RCC 7860 (cell line): ENCODE measurements at regions not wholly inside any gene's neighbourhood (a gene's known extent, or its start where the extent isn't known, plus 50 kb on each side); places are given as distances from the start of the nearest gene placed in this dataset.
"Not testable (repeated sequence)": the region's sequence is repeated elsewhere in the genome, so short reads cannot be mapped to it uniquely, and the experiment has no call there.

Source experiments
- DNase-seq: peaks from one replicate; pipeline ENCODE4 v3.0.0-alpha.2; 2015; ENCODE audit warnings: low spot score
- FAIRE-seq: peaks from 2 replicates; lab custom pipeline; 2012; peaks lifted over from hg19 to GRCh38; lab: Jason Lieb, UNC

DNA sequence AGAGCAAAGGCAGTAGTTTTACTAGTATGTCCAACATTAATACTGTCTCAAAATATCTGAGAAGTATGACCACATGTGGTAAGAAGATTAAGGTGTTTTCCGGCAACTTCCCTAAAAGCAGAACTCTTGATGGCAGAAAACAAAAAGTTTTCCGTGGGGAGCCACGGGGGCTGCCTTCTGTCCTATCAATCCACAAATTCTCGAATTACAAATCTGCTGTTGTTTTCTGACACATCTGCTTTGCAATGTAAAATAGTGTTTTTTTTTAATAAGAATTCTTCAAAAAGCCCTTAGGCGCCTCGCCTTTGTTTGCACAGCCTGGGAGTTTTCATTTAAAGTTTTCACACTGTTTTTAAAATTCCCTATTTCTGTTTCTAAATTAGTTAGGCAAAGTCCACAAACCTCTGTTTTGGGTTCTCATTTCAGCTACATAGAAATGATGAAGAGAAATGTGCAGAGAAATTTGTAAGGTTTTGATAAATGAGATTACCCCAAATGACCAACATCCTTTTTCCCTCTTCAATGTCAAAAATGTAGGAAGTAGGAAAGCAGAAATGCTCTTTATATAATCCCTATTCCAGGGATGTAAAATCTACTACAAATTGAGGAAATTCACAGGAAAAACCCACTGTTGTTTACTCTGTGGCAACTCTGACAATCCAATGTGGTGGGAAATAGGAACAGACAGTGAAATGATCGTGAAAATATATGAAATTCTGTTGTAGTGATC is 385.8 kb downstream of the ZEB2 start:
- no peak for FAIRE-seq
- DNase-seq, result no peak

DNA sequence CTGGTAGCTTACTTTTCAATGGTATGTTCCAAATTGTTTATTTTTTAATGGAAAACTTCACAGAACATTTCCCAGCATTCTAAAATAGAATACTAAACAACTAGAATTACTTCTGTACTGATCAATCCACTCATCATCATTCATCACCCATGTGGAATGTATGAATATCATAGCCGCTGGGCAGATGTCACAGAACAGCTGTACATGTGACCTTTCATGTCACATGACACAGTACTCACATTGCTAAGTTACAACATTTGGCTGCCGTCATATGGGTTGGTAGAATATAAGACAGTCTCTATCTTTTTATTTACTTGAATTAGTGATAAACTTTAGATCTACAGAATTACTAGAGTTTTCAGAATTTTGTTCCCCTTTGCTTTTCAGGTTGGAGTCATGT is 387.6 kb downstream of the ZEB2 start:
- no peak for FAIRE-seq
- no peak for DNase-seq

DNA sequence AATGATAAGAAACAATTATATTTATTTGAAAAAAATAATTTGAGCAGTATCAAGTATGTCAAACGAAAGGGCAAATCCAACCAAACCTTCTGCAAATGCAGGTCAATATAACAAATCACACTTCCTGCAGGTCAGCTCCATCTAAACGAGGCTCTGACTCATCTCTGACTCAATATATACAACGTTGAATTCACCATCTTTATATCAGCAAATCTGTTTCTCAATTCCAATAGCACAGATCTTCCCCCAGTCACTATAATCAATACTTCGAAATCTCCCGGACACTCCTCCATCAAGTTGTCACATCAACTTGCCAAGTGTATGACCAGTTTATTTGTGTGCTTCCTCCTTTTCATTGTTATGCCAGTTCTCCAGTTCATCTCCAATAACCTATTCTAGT is 388.9 kb downstream of the ZEB2 start:
- DNase-seq (no peak), FAIRE-seq (peak; percentile 30)

DNA sequence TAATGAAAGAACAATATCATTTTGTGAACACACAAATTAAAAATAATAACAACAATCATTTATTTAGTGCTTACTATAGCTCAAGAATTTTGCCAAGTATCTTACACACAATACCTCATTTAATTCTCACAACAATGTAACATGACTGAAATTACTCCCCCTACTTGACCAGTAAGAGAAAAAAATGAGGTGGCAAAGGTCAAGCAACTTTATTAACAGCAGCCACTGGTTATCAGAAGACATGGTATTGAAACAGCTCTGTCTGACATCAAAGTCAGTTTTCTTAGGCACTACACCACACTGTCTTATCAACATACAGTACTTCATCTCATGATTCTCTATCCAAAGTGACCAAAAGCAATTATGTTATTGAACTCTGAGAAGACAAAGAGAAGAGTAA is 389.4 kb downstream of the ZEB2 start:
- FAIRE-seq (no peak), DNase-seq (no peak)

GRCh38 chr2:144128130-144128746 is 391.7 kb downstream of the ZEB2 start:
- FAIRE-seq (no peak), DNase-seq (no peak)

- DNase-seq (no peak), FAIRE-seq (no peak)
Observed at GRCh38 chr2:144127693-144128092, 392.2 kb downstream of the ZEB2 start.

DNA sequence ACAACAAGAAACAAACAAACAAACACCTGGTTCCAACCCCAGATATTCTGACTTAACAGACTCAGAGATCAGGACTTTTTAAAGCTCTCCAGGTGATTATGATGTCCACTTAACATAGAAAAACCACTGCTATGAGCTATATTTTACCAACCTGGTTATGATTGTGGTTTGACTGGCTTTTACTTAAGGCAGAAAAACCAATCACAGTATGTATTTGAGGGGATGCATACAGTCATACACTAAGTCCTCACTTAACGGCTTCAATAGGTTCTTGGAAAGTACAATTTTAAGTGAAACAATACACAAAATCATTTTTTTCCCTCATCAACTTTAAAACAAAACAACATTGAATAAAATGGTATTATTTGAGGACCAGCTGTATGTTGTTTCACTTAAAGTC is 393.6 kb downstream of the ZEB2 start:
- FAIRE-seq (no peak), DNase-seq (no peak)

- no peak for DNase-seq
- FAIRE-seq, result no peak
Observed at GRCh38 chr2:144125751-144126150, 394.2 kb downstream of the ZEB2 start.

DNA sequence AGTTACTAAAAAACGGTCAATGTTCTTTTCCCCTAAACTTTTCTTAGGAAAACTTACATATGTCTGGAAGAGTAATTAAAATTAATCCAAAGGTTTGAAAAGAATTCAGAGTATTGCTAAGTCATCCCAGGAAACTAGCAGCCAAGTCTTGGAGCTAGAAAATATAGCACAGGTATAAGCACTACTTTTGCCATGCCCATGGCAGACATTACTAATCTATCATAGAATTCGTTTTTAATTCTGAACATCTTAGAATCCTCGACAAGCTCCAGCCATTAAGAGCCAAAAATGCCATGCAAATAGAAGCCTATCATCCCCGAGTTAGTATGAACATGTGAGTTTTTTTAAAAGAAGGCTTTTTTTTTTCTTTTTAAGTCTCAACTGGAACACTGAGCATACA is 395.0 kb downstream of the ZEB2 start:
- no peak for FAIRE-seq

DNA sequence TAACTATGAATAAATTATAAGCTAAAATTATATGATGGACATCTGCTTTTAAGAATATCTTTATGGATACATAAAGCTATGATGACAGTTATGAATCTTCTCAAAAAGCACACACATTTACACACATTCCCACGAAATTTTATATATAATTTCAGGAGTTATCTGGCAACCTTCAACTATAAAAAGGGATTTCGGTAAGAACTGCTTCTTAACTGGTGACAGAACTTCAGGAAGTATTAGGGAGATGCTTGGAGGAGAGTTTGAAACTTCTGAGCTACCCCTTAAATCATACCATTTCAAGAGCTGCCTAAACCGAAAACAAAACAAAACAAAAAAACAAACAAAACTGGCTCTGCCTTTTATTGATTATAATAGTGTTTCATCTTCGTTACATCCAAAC is 399.4 kb downstream of the ZEB2 start:
- DNase-seq, result no peak
- FAIRE-seq, result no peak

More for the DNA sequence above, 395.0 kb downstream of the ZEB2 start:
- no peak for DNase-seq

DNA sequence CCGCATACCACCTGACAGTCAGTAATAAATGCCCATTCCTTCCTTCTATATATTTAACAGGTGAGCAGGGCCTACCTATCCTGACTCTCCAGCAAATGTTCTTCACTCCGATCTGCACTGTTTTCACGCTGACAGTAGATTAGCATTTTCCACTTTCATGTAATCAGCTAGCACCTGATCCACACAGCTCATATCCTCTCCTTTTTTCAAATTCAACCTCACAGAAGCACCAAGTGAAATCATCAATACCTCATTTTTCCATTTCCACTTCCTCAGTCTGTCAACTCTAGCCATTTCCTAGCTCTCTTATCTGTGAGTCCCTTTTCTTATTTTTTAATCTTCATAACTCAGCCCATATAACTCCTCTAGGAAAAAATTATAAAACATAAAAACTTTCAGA is 402.8 kb downstream of the ZEB2 start:
- FAIRE-seq (no peak), DNase-seq (no peak)

GRCh38 chr2:144115739-144116291 is 404.1 kb downstream of the ZEB2 start:
- DNase-seq (no peak), FAIRE-seq (no peak)

GRCh38 chr2:144114760-144115159 is 405.2 kb downstream of the ZEB2 start:
- DNase-seq (no peak), FAIRE-seq (no peak)

GRCh38 chr2:144111437-144111836 is 408.5 kb downstream of the ZEB2 start:
- DNase-seq, result no peak
- no peak for FAIRE-seq

GRCh38 chr2:144106104-144106503 is 413.8 kb downstream of the ZEB2 start:
- FAIRE-seq, DNase-seq: not testable (repeated sequence)

DNA sequence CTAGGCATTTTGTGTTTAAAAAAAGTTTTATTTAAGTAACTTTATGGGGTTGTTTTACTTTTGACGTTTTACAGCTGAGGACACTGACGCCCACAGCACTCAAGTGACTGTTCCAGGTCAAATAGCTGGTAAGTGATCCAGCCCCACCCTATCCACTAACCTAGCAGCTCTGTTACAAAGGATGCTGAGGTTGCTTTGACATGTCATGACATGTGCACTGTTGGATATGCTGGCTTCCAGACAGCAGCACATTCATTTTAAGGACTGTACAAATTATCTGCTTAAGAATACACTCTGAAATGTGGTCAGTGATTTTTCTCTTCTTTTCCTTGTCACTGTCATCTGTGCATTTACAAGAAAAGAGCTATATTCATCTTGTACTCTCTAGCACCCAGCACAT is 417.5 kb downstream of the ZEB2 start:
- FAIRE-seq (no peak), DNase-seq (no peak)

DNA sequence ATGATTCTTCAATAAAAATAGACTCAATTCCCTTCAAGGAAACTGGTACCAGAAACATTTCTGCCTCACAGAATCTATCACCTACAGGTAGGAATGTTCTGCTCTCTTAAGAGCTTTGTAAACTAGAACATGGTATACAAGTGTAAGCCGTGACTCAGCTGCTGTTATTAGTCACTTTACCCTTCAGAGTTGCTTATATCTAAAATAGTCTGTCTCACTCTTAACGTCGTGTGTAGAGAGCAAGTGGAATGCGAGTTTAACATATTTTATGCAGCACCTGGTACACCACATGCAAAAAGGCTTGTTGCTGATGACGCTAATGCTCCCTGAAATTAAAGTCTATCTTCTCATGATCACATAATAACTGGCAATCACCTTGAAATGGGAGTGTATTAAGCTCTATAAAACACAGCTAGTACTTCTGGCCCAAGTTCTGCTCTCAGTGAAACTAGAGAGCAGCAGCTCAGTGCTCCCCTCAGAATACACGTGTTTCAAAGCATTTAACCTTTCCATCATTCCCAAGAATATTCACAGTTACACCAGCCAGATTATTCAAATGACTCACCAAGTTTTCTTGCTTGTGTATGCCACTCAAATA is 420.0 kb downstream of the ZEB2 start:
- peak; percentile 77 for DNase-seq

GRCh38 chr2:144099340-144099739 is 420.6 kb downstream of the ZEB2 start:
- FAIRE-seq, result no peak
- DNase-seq, result no peak

More for the DNA sequence above, 420.0 kb downstream of the ZEB2 start:
- peak; percentile 76 for FAIRE-seq

DNA sequence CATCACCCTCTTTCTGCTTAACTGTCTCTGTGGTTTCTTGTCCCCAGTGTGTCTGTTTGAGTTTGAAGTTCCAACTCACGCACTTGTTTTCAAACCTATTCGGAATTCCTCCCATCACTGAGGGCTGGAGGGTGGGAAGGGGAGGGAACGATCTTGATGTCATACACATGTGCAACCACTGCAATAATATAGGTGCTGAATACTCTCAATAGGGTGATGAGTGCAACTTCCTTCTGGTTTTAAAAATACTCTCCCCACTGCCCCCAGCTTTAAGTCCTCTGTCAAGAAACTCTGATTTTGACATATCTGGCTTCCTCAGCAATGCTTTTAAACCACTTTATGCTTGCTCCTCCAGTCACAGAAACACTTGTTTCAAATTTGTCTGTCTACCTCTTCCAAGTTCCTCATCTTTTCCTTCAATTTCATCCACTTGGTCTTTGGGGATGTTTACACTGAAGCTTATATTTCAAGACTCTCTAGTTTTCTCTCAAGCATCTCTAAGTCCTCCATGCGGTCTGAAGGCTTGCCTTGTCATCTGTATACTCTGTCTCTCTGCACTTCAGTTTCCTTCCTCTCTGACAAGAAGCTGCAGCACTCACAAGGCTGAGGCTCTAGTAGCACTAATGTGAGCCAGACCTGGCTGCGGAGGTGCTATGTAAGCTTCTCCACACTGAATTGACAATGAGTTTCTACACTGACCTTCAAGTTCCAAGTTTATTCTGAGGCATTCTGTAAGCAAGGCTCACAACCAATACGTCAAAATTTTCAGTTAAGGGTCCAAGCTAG is 422.3 kb downstream of the ZEB2 start:
- DNase-seq (no peak), FAIRE-seq (no peak)

DNA sequence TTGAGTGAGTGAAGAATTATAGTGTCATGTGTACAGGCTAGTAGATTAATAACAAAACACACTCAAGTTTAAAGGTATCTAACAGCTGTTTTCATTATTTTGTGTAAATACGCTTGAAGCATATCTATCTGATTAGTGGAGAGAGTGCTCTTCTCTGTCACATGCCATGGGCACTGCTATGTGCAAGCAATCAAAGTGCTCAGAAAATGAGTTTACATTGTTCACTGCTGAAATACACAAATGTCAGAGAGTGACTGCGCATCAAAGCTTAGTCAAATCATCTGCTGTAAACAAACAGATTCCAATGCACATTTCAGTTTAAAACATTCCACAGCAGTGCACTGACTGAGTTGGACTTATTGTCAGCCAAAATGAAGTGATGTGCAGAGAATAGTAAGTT is 423.4 kb downstream of the ZEB2 start:
- FAIRE-seq, result no peak
- no peak for DNase-seq
